Lower leg skin (tissue), 3 donors: ENCODE measurements at regions not wholly inside any gene's neighbourhood (a gene's known extent, or its start where the extent isn't known, plus 50 kb on each side); places are given as distances from the start of the nearest gene placed in this dataset.

Experiments
- POLR2A ChIP-seq, 2 donors: fragments of 450-650 bp; IDR thresholded peaks; one replicate each; pipeline ENCODE4 v1.6.1; 2016 to 2017; ENCODE audit warnings: antibody characterized with exemption in 2 of 2, mild to moderate bottlenecking in 1 of 2, moderate library complexity in 1 of 2
- TF ChIP-seq, protein P1 (sequence below), 3 donors: fragments of 450-650 bp; IDR thresholded peaks; one replicate each; pipeline ENCODE4 v1.5.1; 2016; ENCODE audit warnings: antibody characterized with exemption in 3 of 3, mild to moderate bottlenecking in 3 of 3, moderate library complexity in 2 of 3

DNA sequence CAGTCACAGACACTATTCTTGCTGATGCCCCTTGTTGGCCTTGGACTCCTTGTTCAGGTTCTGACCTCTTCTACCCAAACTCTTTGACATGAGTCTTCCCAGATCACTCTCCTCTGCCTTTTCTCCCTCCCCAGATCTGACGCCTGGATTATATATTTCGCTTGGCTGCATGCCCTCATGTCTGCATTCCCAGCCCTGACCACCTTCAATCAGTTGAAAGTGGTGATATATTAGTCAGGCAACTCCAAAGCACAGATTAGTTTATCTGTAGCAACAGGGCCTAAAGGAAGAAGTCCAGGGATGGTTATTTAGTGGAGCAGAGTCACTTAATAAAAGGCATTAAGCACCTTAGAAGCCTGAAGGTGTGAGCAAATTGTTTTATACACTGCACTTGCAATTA lies 110.0 kb upstream of the GUCA2B start:
- TF ChIP-seq, protein P1, sequence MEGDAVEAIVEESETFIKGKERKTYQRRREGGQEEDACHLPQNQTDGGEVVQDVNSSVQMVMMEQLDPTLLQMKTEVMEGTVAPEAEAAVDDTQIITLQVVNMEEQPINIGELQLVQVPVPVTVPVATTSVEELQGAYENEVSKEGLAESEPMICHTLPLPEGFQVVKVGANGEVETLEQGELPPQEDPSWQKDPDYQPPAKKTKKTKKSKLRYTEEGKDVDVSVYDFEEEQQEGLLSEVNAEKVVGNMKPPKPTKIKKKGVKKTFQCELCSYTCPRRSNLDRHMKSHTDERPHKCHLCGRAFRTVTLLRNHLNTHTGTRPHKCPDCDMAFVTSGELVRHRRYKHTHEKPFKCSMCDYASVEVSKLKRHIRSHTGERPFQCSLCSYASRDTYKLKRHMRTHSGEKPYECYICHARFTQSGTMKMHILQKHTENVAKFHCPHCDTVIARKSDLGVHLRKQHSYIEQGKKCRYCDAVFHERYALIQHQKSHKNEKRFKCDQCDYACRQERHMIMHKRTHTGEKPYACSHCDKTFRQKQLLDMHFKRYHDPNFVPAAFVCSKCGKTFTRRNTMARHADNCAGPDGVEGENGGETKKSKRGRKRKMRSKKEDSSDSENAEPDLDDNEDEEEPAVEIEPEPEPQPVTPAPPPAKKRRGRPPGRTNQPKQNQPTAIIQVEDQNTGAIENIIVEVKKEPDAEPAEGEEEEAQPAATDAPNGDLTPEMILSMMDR (IDR thresholded peaks at IDR 0.05), result no peak
- no peak for TF ChIP-seq POLR2A (IDR thresholded peaks at IDR 0.05)
